ENCODE measurements at regions not wholly inside any gene's neighbourhood (a gene's known extent, or its start where the extent isn't known, plus 50 kb on each side); places are given as distances from the start of the nearest gene placed in this dataset.

DNA sequence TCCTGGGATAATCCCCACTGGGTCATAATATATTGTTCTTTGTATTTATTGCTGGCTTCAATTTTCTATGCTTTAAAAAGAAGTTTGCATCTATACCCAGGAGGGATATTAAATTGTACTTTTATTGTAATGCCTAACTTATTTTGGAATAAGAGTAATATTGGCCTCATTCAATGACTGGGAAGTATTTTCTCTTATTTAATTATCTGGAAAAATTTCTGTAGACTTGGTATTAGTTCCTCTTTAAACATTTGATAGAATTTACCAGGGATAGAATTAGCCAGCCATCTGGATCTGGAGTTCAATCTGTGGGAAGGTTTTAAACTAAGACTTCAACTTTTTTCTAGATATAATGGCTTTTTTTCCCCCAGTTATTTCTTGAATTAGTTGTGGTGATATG, 115.2 kb upstream of the ZNF32 start:
- Histone ChIP-seq H3K27ac (ENCODE audit: low read length) (no peak overlapping the region), H3K36me3 (ENCODE audit: control insufficient read depth, insufficient read depth, low read length) (no peaks in the 10 kb centered on the region), H3K4me1 (ENCODE audit: control insufficient read depth, insufficient read depth, low read length) (no peaks in the 10 kb centered on the region), H3K4me3 (ENCODE audit: low read depth in 2 of 2, low read length in 2 of 2) (no peak overlapping the region), H3K9me3 (ENCODE audit: control insufficient read depth, insufficient read depth, low read depth, low read length) (no peaks in the 10 kb centered on the region), H3K27me3 (ENCODE audit: control insufficient read depth, insufficient read depth, low read length) (no peaks in the 10 kb centered on the region)
- CTCF ChIA-PET, result no interaction called here
- intact Hi-C loops (cut with micrococcal nuclease; ENCODE audit: unreplicated experiment), result no loop called here
- no TSS peak for BruUV-seq (replicated peaks)
- in situ Hi-C loops (cut with HindIII; ENCODE audit: low pct_unique_long_range_greater_than_20kb, low sequenced_read_pairs), result no loop called here
- TF ChIP-seq REST (IDR thresholded peaks at IDR 0.05; ENCODE audit: insufficient read depth in 1 of 2, low read depth in 2 of 2, low read length in 1 of 2) (no peak), POLR2AphosphoS5 (IDR thresholded peaks at IDR 0.05; ENCODE audit: low read depth, low read length) (no peak), SIN3A (IDR thresholded peaks at IDR 0.05; ENCODE audit: borderline replicate concordance, insufficient read depth, low read depth, low read length) (no peak), TCF7L2 (IDR thresholded peaks at IDR 0.05; ENCODE audit: low read depth, low read length) (no peak), CTCF (IDR thresholded peaks at IDR 0.05) (no peak)
- DNase-seq (ENCODE audit: low read depth, low spot score) (no peak), ATAC-seq (no peak)
- POLR2A ChIA-PET, result no interaction called here

GRCh38 chr10:43760514-43760913, 111.8 kb upstream of the ZNF32 start:
- intact Hi-C loops (cut with micrococcal nuclease; ENCODE audit: unreplicated experiment), result no loop called here
- no peak overlapping the region for H3K27ac ChIP-seq (ENCODE audit: low read length)
- ATAC-seq, result no peak; the same call in 1 of the 2 replicates
- no TSS peak for BruUV-seq (replicated peaks)
- H3K9me3 ChIP-seq (ENCODE audit: control insufficient read depth, insufficient read depth, low read depth, low read length), result no peaks in the 10 kb centered on the region
- ChIA-PET CTCF (interaction anchor here (0.7 kb wide), 1 partner anchor 15 kb away, joined by 5 read pairs; no protein-coding TSS in a partner anchor), POLR2A (interaction anchor here (0.6 kb wide), 1 partner anchor 996 kb away, joined by 10 read pairs; no protein-coding TSS in a partner anchor)
- no peaks in the 10 kb centered on the region for H3K4me1 ChIP-seq (ENCODE audit: control insufficient read depth, insufficient read depth, low read length)
- no peaks in the 10 kb centered on the region for H3K36me3 ChIP-seq (ENCODE audit: control insufficient read depth, insufficient read depth, low read length)
- no peak for DNase-seq (ENCODE audit: low read depth, low spot score)
- no peak for TF ChIP-seq TCF7L2 (IDR thresholded peaks at IDR 0.05; ENCODE audit: low read depth, low read length)
- in situ Hi-C loops (cut with HindIII; ENCODE audit: low pct_unique_long_range_greater_than_20kb, low sequenced_read_pairs), result no loop called here
- H3K4me3 ChIP-seq (ENCODE audit: low read depth in 2 of 2, low read length in 2 of 2), result no peak overlapping the region
- no peaks in the 10 kb centered on the region for H3K27me3 ChIP-seq (ENCODE audit: control insufficient read depth, insufficient read depth, low read length)

- no peaks in the 10 kb centered on the region for H3K27me3 ChIP-seq (ENCODE audit: control insufficient read depth, insufficient read depth, low read length)
- intact Hi-C loops (cut with micrococcal nuclease; ENCODE audit: unreplicated experiment), result no loop called here
- ChIA-PET CTCF (no interaction called here), POLR2A (no interaction called here)
- H3K27ac ChIP-seq (ENCODE audit: low read length), result no peak overlapping the region
- no TSS peak for BruUV-seq (replicated peaks)
- in situ Hi-C loops (cut with HindIII; ENCODE audit: low pct_unique_long_range_greater_than_20kb, low sequenced_read_pairs), result no loop called here
- no peaks in the 10 kb centered on the region for H3K9me3 ChIP-seq (ENCODE audit: control insufficient read depth, insufficient read depth, low read depth, low read length)
- no peaks in the 10 kb centered on the region for H3K36me3 ChIP-seq (ENCODE audit: control insufficient read depth, insufficient read depth, low read length)
- no peak overlapping the region for H3K4me3 ChIP-seq (ENCODE audit: low read depth in 2 of 2, low read length in 2 of 2)
- DNase-seq (ENCODE audit: low read depth, low spot score), result no peak
- TF ChIP-seq TCF7L2 (IDR thresholded peaks at IDR 0.05; ENCODE audit: low read depth, low read length) (no peak), POLR2AphosphoS5 (IDR thresholded peaks at IDR 0.05; ENCODE audit: low read depth, low read length) (no peak), REST (IDR thresholded peaks at IDR 0.05; ENCODE audit: insufficient read depth in 1 of 2, low read depth in 2 of 2, low read length in 1 of 2) (no peak), CTCF (IDR thresholded peaks at IDR 0.05) (no peak), SIN3A (IDR thresholded peaks at IDR 0.05; ENCODE audit: borderline replicate concordance, insufficient read depth, low read depth, low read length) (no peak)
- ATAC-seq, result no peak
- no peaks in the 10 kb centered on the region for H3K4me1 ChIP-seq (ENCODE audit: control insufficient read depth, insufficient read depth, low read length)
These were observed 110.5 kb upstream of the ZNF32 start for GRCh38 chr10:43759216-43759615.
